SU-DHL-6 (cell line): ENCODE measurements at regions not wholly inside any gene's neighbourhood (a gene's known extent, or its start where the extent isn't known, plus 50 kb on each side); places are given as distances from the start of the nearest gene placed in this dataset.

ENCODE experiments used
- H2AFZ ChIP-seq: fragments of 200-600 bp; sonication (generic); 2 replicates; pipeline ENCODE4 v1.6.1; 2014; ENCODE audit warnings: low read depth, mild to moderate bottlenecking, moderate library complexity, mixed read lengths, antibody characterized with exemption, low read length; ENCODE audit not compliant: severe bottlenecking
- H3F3A ChIP-seq: fragments of 200-600 bp; shearing (Covaris generic); 2 replicates; pipeline ENCODE4 v1.6.0; 2016; ENCODE audit warnings: antibody characterized with exemption, mild to moderate bottlenecking; ENCODE audit not compliant: insufficient read depth
- H3K27ac ChIP-seq: fragments of 200-600 bp; sonication (generic); 2 replicates; pipeline ENCODE4 v1.5.1; 2016; ENCODE audit warnings: low read depth, mild to moderate bottlenecking, low read length, moderate library complexity, mixed read lengths
- H3K27me3 ChIP-seq: fragments of 200-600 bp; sonication (generic), shearing (Covaris generic); 2 replicates; pipeline ENCODE4 v1.6.0; 2014; ENCODE audit warnings: mild to moderate bottlenecking, low read length
- H3K36me3 ChIP-seq: fragments of 200-600 bp; sonication (generic); 2 replicates; pipeline ENCODE4 v1.6.1; 2014; ENCODE audit warnings: mild to moderate bottlenecking, low read length, mixed read lengths
- H3K4me2 ChIP-seq: fragments of 300-600, 200-600 bp; shearing (Covaris generic), sonication (generic); 2 replicates; pipeline ENCODE4 v1.6.0; 2014; ENCODE audit warnings: low read length, low read depth, mild to moderate bottlenecking; ENCODE audit not compliant: poor library complexity, severe bottlenecking
- H3K4me3 ChIP-seq: fragments of 200-600 bp; sonication (generic); 2 replicates; pipeline ENCODE4 v1.5.1; 2014; ENCODE audit warnings: antibody characterized with exemption, low read length, mild to moderate bottlenecking, mixed read lengths; ENCODE audit not compliant: insufficient read depth, poor library complexity, severe bottlenecking
- H3K79me2 ChIP-seq: fragments of 200-600 bp; sonication (generic); 2 replicates; pipeline ENCODE4 v1.6.1; 2014; ENCODE audit warnings: mild to moderate bottlenecking, low read length, moderate library complexity; ENCODE audit not compliant: insufficient read depth
- H3K9ac ChIP-seq: fragments of 200-600 bp; sonication (generic); 2 replicates; pipeline ENCODE4 v1.7.0; 2014; ENCODE audit warnings: mild to moderate bottlenecking, low read length
- H3K9me2 ChIP-seq: fragments of 200-600 bp; sonication (generic); replicated peaks from 2 replicates; pipeline ENCODE4 v1.6.1; 2014; ENCODE audit warnings: low read length; ENCODE audit not compliant: insufficient read depth
- H3K9me3 ChIP-seq: fragments of 200-600 bp; sonication (generic); 2 replicates; pipeline ENCODE4 v1.6.1; 2014; ENCODE audit warnings: low read length, mixed read lengths; ENCODE audit not compliant: insufficient read depth
- H4K20me1 ChIP-seq: fragments of 200-600 bp; sonication (generic); 2 replicates; pipeline ENCODE4 v1.6.1; 2014; ENCODE audit warnings: low read depth, mild to moderate bottlenecking, antibody characterized with exemption, low read length, moderate library complexity, mixed read lengths
- EZH2phosphoT487 ChIP-seq: fragments of 200-600 bp; sonication (generic), shearing (Covaris generic); conservative IDR thresholded peaks from 2 replicates; pipeline ENCODE4 v1.6.1; 2018; ENCODE audit warnings: mild to moderate bottlenecking, antibody characterized with exemption, low read length, moderate library complexity, mixed read lengths
- TF ChIP-seq, protein P1 (sequence below): fragments of 200-600 bp; sonication (generic); IDR thresholded peaks from one replicate; pipeline ENCODE4 v1.5.1; 2017; ENCODE audit warnings: antibody characterized with exemption, mild to moderate bottlenecking, low read length, moderate library complexity; ENCODE audit not compliant: insufficient read depth, poor library complexity, severe bottlenecking

DNA sequence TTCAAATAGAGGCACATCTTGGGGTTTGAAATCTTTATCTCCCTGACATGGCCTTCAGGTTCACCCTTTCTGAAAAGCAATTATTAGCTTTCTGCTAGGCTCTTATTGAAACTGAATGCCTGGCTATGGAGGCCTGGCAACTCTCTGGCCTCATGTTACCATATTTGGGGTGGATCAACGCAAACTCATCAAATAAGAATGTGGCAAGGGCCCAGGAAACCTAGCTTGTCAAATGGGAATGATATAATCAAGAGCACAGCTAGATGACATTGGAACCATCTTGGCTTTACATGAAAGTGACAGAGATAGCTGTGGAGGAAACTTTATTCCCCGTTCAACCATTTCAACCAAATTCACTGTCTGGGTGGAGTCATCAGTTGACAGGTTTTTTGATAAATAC lies 202.8 kb upstream of the SMIM30 start:
- no peaks in the 10 kb centered on the region for H4K20me1 ChIP-seq
- TF ChIP-seq EZH2phosphoT487, result no peak
- no peak overlapping the region for H2AFZ ChIP-seq
- H3K27me3 ChIP-seq, result no peaks in the 10 kb centered on the region
- H3K79me2 ChIP-seq, result no peaks in the 10 kb centered on the region
- H3F3A ChIP-seq, result no peaks in the 10 kb centered on the region
- no peaks in the 10 kb centered on the region for H3K9me3 ChIP-seq
- H3K9me2 ChIP-seq, result no peaks in the 10 kb centered on the region
- no peaks in the 10 kb centered on the region for H3K36me3 ChIP-seq
- H3K27ac ChIP-seq, result no peak overlapping the region
- no peak overlapping the region for H3K4me3 ChIP-seq
- no peak overlapping the region for H3K9ac ChIP-seq
- no peak overlapping the region for H3K4me2 ChIP-seq

DNA sequence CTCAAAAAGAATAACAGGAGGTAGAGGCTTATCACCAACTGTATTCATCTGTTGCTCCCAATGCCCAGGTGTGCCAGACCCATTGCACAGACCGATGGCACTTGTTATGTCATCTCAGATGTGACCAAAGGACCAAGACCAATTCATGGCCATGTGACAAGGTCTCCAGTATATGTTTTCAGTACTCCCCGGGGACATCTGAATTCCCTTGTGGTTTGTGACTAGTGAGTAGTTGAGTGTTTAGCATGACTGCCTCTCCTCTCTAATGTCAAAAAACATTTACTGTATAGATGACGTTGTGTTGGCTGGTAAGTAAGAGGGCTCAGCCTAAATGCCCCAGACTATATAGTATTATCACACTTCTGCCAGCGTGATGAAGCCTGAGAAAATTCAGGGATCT lies 202.1 kb upstream of the SMIM30 start:
- H4K20me1 ChIP-seq, result no peaks in the 10 kb centered on the region
- H3K27me3 ChIP-seq, result no peaks in the 10 kb centered on the region
- H3K27ac ChIP-seq, result no peak overlapping the region
- H2AFZ ChIP-seq, result no peak overlapping the region
- no peaks in the 10 kb centered on the region for H3K9me2 ChIP-seq
- H3K4me3 ChIP-seq, result no peak overlapping the region
- no peak overlapping the region for H3K4me2 ChIP-seq
- H3K9me3 ChIP-seq, result no peaks in the 10 kb centered on the region
- H3K79me2 ChIP-seq, result no peaks in the 10 kb centered on the region
- H3F3A ChIP-seq, result no peaks in the 10 kb centered on the region
- no peaks in the 10 kb centered on the region for H3K36me3 ChIP-seq
- H3K9ac ChIP-seq, result no peak overlapping the region
- no peak for TF ChIP-seq EZH2phosphoT487
- TF ChIP-seq, protein P1, sequence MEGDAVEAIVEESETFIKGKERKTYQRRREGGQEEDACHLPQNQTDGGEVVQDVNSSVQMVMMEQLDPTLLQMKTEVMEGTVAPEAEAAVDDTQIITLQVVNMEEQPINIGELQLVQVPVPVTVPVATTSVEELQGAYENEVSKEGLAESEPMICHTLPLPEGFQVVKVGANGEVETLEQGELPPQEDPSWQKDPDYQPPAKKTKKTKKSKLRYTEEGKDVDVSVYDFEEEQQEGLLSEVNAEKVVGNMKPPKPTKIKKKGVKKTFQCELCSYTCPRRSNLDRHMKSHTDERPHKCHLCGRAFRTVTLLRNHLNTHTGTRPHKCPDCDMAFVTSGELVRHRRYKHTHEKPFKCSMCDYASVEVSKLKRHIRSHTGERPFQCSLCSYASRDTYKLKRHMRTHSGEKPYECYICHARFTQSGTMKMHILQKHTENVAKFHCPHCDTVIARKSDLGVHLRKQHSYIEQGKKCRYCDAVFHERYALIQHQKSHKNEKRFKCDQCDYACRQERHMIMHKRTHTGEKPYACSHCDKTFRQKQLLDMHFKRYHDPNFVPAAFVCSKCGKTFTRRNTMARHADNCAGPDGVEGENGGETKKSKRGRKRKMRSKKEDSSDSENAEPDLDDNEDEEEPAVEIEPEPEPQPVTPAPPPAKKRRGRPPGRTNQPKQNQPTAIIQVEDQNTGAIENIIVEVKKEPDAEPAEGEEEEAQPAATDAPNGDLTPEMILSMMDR, result no peak

DNA sequence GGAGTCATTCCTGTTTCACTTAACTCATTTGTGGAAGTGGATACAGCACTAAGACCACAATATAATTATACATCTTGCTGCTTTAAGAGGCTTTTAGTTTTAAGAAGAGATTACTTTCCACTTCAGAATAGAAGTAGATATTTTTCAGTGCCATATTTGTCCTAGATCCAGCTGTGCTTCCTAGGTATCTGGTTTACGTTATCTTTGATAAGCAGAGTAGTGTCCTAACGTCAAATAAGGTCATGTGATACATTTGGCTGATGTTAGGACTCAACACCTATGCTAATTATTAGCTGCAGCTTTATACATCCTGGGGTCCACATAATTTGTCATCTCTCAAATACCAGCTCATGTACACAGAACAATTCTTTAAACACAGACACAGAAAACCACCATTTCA lies 196.2 kb upstream of the SMIM30 start:
- H3K4me2 ChIP-seq, result no peak overlapping the region
- H3K9me2 ChIP-seq, result no peaks in the 10 kb centered on the region

DNA sequence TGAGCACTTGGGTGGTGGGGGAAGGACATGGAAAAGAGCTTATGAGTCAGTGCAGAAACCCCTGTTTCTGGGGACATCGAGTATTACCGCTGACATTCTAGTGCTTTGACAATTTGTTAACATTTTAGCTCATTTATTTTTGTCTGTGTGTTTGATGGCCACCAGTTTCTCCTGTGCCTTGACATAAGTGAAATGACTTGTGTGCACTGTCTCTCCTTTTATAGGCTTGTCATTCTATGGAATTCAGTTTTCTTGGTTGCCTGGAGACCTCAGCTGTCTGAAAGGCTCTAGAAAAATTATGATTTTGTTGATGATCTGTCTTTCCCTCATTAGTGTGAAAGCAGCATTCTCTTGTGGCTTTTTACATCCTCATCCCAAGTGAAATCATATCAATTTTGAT lies 190.0 kb upstream of the SMIM30 start:
- TF ChIP-seq EZH2phosphoT487, result no peak
- TF ChIP-seq, protein P1, result no peak
- no peaks in the 10 kb centered on the region for H3K9me3 ChIP-seq
- H3K9me2 ChIP-seq, result no peaks in the 10 kb centered on the region
- no peaks in the 10 kb centered on the region for H4K20me1 ChIP-seq
- H3K27ac ChIP-seq, result no peak overlapping the region
- no peak overlapping the region for H2AFZ ChIP-seq
- H3K79me2 ChIP-seq, result no peaks in the 10 kb centered on the region
- no peaks in the 10 kb centered on the region for H3K36me3 ChIP-seq
- H3K4me3 ChIP-seq, result no peak overlapping the region
- H3F3A ChIP-seq, result no peaks in the 10 kb centered on the region
- H3K4me2 ChIP-seq, result no peak overlapping the region
- H3K27me3 ChIP-seq, result no peaks in the 10 kb centered on the region
- H3K9ac ChIP-seq, result no peak overlapping the region

More for the DNA sequence above, 196.2 kb upstream of the SMIM30 start:
- Histone ChIP-seq H3K36me3 (no peaks in the 10 kb centered on the region), H3K4me3 (no peak overlapping the region), H4K20me1 (no peaks in the 10 kb centered on the region), H3K9me3 (no peaks in the 10 kb centered on the region), H3K9ac (no peak overlapping the region), H3K27me3 (no peaks in the 10 kb centered on the region), H3K27ac (no peak overlapping the region), H3F3A (no peaks in the 10 kb centered on the region), H3K79me2 (no peaks in the 10 kb centered on the region), H2AFZ (no peak overlapping the region)
- no peak for TF ChIP-seq EZH2phosphoT487
- TF ChIP-seq, protein P1, result no peak
